ENCODE measurements at regions not wholly inside any gene's neighbourhood (a gene's known extent, or its start where the extent isn't known, plus 50 kb on each side); places are given as distances from the start of the nearest gene placed in this dataset.

- no peak for TF ChIP-seq SPI1 (IDR thresholded peaks at IDR 0.05; ENCODE audit: borderline replicate concordance, low read depth)
- no peak for TF ChIP-seq REST (IDR thresholded peaks at IDR 0.05; ENCODE audit: insufficient replicate concordance, low read depth)
- no peak for TF ChIP-seq CTCF (IDR thresholded peaks at IDR 0.05; ENCODE audit: insufficient read depth, low read length)
- TF ChIP-seq POLR2AphosphoS5 (IDR thresholded peaks at IDR 0.05; ENCODE audit: low read depth): no peak
- no peak for TF ChIP-seq GABPA (IDR thresholded peaks at IDR 0.05; ENCODE audit: low read depth)
- Histone ChIP-seq H3K27me3 (ENCODE audit: insufficient read depth, poor library complexity, severe bottlenecking) (no peaks in the 10 kb centered on the region), H3K27ac (replicated peaks) (no peak overlapping the region), H3K4me3 (replicated peaks; ENCODE audit: insufficient read depth, low read length) (no peak overlapping the region)
- no peak for DNase-seq (ENCODE audit: low read depth in 1 of 2, low spot score in 1 of 2)
These were observed 90.4 kb downstream of the LHX2 start for GRCh38 chr9:124101969-124102345.

- peak in 1 of 2 experiments; percentile 62 for DNase-seq (ENCODE audit: low read depth in 1 of 2, low spot score in 1 of 2)
- 0 out of 2 replicates have a peak, but pooled peaks have one; percentile 44 for TF ChIP-seq GABPA (IDR thresholded peaks at IDR 0.05; ENCODE audit: low read depth)
- TF ChIP-seq CTCF (IDR thresholded peaks at IDR 0.05; ENCODE audit: insufficient read depth, low read length): no peak
- Histone ChIP-seq H3K27ac (replicated peaks) (no peak overlapping the region), H3K27me3 (ENCODE audit: insufficient read depth, poor library complexity, severe bottlenecking) (no peaks in the 10 kb centered on the region), H3K4me3 (replicated peaks; ENCODE audit: insufficient read depth, low read length) (no peak overlapping the region)
These were observed 90.8 kb downstream of the LHX2 start for GRCh38 chr9:124102363-124102762.

GRCh38 chr9:124105266-124105665 is 93.7 kb downstream of the LHX2 start:
- Histone ChIP-seq H3K27me3 (ENCODE audit: insufficient read depth, poor library complexity, severe bottlenecking) (no peaks in the 10 kb centered on the region), H3K27ac (replicated peaks) (no peak overlapping the region), H3K4me3 (replicated peaks; ENCODE audit: insufficient read depth, low read length) (no peak overlapping the region)
- DNase-seq (ENCODE audit: low read depth in 1 of 2, low spot score in 1 of 2): no peak
- TF ChIP-seq POLR2AphosphoS5 (IDR thresholded peaks at IDR 0.05; ENCODE audit: low read depth) (no peak), REST (IDR thresholded peaks at IDR 0.05; ENCODE audit: insufficient replicate concordance, low read depth) (no peak), GABPA (IDR thresholded peaks at IDR 0.05; ENCODE audit: low read depth) (no peak), SPI1 (IDR thresholded peaks at IDR 0.05; ENCODE audit: borderline replicate concordance, low read depth) (no peak), CTCF (IDR thresholded peaks at IDR 0.05; ENCODE audit: insufficient read depth, low read length) (no peak)

GRCh38 chr9:124108216-124108615 is 96.6 kb downstream of the LHX2 start:
- DNase-seq (ENCODE audit: low read depth in 1 of 2, low spot score in 1 of 2): no peak
- Histone ChIP-seq H3K27me3 (ENCODE audit: insufficient read depth, poor library complexity, severe bottlenecking) (no peaks in the 10 kb centered on the region), H3K4me3 (replicated peaks; ENCODE audit: insufficient read depth, low read length) (no peak overlapping the region), H3K27ac (replicated peaks) (no peak overlapping the region)
- TF ChIP-seq REST (IDR thresholded peaks at IDR 0.05; ENCODE audit: insufficient replicate concordance, low read depth) (no peak), CTCF (IDR thresholded peaks at IDR 0.05; ENCODE audit: insufficient read depth, low read length) (no peak), GABPA (IDR thresholded peaks at IDR 0.05; ENCODE audit: low read depth) (no peak), SPI1 (IDR thresholded peaks at IDR 0.05; ENCODE audit: borderline replicate concordance, low read depth) (no peak), POLR2AphosphoS5 (IDR thresholded peaks at IDR 0.05; ENCODE audit: low read depth) (no peak)
